Stimulated activated CD8-positive, alpha-beta memory T cell treated with anti-CD3 and anti-CD28 coated beads, Interleukin-12 subunit alpha, Interleukin-12 subunit beta, amount 100 ng/mL, for 4 hours (primary cell): ENCODE measurements at regions not wholly inside any gene's neighbourhood (a gene's known extent, or its start where the extent isn't known, plus 50 kb on each side); places are given as distances from the start of the nearest gene placed in this dataset.
"Not testable (repeated sequence)": the region's sequence is repeated elsewhere in the genome, so short reads cannot be mapped to it uniquely, and the experiment has no call there.

Experiments used
- DNase-seq: peaks from one replicate; pipeline ENCODE4 v3.0.0-alpha.2; 2020; ENCODE audit warnings: low read depth

GRCh38 chr13:22837980-22838647, 342.7 kb upstream of the SGCG start:
- DNase-seq: no peak

GRCh38 chr13:22839603-22840530, 340.9 kb upstream of the SGCG start:
- no peak for DNase-seq

GRCh38 chr13:22846551-22846950, 334.2 kb upstream of the SGCG start:
- no peak for DNase-seq

- no peak for DNase-seq
Observed at GRCh38 chr13:22848539-22849052, 332.2 kb upstream of the SGCG start.

GRCh38 chr13:22855926-22856325, 324.9 kb upstream of the SGCG start:
- no peak for DNase-seq

- DNase-seq: not testable (repeated sequence)
Observed at GRCh38 chr13:22858980-22859379, 321.8 kb upstream of the SGCG start.

GRCh38 chr13:22859411-22859810, 321.4 kb upstream of the SGCG start:
- not testable (repeated sequence) for DNase-seq

GRCh38 chr13:22861958-22862466, 318.8 kb upstream of the SGCG start:
- no peak for DNase-seq

- DNase-seq: no peak
Observed at GRCh38 chr13:22862478-22862877, 318.3 kb upstream of the SGCG start.

GRCh38 chr13:22866221-22866620, 314.6 kb upstream of the SGCG start:
- no peak for DNase-seq

- no peak for DNase-seq
Observed at GRCh38 chr13:22871231-22871630, 309.5 kb upstream of the SGCG start.

GRCh38 chr13:22874839-22875238, 305.9 kb upstream of the SGCG start:
- DNase-seq: no peak

GRCh38 chr13:22877421-22877820, 303.4 kb upstream of the SGCG start:
- no peak for DNase-seq

GRCh38 chr13:22880741-22881720, 299.7 kb upstream of the SGCG start:
- DNase-seq: no peak

- DNase-seq: not testable (repeated sequence)
Observed at GRCh38 chr13:22881721-22882608, 298.8 kb upstream of the SGCG start.

GRCh38 chr13:22883262-22883840, 297.4 kb upstream of the SGCG start:
- DNase-seq: no peak

- no peak for DNase-seq
Observed at GRCh38 chr13:22883956-22884355, 296.8 kb upstream of the SGCG start.

- not testable (repeated sequence) for DNase-seq
Observed at GRCh38 chr13:22886061-22886460, 294.7 kb upstream of the SGCG start.

- not testable (repeated sequence) for DNase-seq
Observed at GRCh38 chr13:22889376-22889775, 291.4 kb upstream of the SGCG start.

- DNase-seq: no peak
Observed at GRCh38 chr13:22893204-22893603, 287.6 kb upstream of the SGCG start.
